ENCODE measurements at regions not wholly inside any gene's neighbourhood (a gene's known extent, or its start where the extent isn't known, plus 50 kb on each side); places are given as distances from the start of the nearest gene placed in this dataset.

GRCh38 chr15:62599791-62600777 is 435.0 kb upstream of the C2CD4B start:
- Histone ChIP-seq H3K4me3 (no peak overlapping the region), H3K36me3 (no peaks in the 10 kb centered on the region), H3K27me3 (replicated peaks in 1 of 7) (no peaks in the 10 kb centered on the region), H3K9me3 (no peaks in the 10 kb centered on the region), H3K27ac (no peak overlapping the region), H3K4me1 (no peaks in the 10 kb centered on the region)
- intact Hi-C loops (cut with DNase I; ENCODE audit: low total_unique reads), result no loop called here
- DNase-seq, result no peak
- 58 to 78% (median 66%) methylated on average over 13 of the region's 13 CpGs for WGBS, 5 donors
- no peak for TF ChIP-seq POLR2AphosphoS5 (IDR thresholded peaks at IDR 0.05)

DNA sequence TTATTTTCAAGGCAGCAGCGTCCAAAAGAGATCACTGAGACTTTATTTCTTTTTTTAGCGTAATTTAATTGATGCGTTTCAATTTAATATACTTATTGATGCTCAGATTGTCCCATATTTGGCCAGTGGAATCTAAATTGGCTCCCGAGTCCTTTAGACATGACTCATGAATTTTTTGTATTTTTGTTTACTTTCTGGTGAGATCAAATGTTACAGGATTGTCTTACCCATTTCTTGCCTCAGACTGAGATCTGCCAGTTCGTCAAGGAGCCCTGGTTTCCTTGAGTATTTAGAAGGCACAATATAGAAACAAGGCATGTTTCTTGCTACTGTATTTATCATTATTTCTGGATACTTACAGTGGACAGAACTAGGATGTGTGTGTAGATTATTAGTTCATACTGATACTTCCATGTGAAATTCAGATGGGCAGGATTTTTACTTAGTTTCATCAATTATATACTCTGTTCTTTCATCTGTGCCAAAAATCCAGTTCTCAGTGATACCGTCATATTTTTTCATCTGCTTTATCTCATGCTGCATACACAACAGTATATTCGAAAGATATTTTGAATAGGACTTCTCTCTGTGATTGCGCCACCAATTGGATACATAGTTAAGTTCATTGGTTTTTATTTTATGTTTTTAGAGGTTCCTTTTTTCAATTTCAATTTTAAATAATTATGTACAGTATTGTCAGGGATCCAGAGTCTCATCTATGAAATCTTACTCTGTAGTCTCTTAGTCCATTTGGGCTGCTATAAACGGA is 436.9 kb upstream of the C2CD4B start:
- 90 to 96% (median 92%) methylated on average over 9 of the region's 9 CpGs for WGBS, 5 donors
- Histone ChIP-seq H3K9me3 (no peaks in the 10 kb centered on the region), H3K4me1 (no peaks in the 10 kb centered on the region), H3K27ac (no peak overlapping the region), H3K27me3 (replicated peaks in 1 of 7) (no peaks in the 10 kb centered on the region), H3K4me3 (no peak overlapping the region), H3K36me3 (no peaks in the 10 kb centered on the region)
- TF ChIP-seq POLR2AphosphoS5 (IDR thresholded peaks at IDR 0.05), result no peak
- TF ChIP-seq, protein P1, sequence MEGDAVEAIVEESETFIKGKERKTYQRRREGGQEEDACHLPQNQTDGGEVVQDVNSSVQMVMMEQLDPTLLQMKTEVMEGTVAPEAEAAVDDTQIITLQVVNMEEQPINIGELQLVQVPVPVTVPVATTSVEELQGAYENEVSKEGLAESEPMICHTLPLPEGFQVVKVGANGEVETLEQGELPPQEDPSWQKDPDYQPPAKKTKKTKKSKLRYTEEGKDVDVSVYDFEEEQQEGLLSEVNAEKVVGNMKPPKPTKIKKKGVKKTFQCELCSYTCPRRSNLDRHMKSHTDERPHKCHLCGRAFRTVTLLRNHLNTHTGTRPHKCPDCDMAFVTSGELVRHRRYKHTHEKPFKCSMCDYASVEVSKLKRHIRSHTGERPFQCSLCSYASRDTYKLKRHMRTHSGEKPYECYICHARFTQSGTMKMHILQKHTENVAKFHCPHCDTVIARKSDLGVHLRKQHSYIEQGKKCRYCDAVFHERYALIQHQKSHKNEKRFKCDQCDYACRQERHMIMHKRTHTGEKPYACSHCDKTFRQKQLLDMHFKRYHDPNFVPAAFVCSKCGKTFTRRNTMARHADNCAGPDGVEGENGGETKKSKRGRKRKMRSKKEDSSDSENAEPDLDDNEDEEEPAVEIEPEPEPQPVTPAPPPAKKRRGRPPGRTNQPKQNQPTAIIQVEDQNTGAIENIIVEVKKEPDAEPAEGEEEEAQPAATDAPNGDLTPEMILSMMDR (IDR thresholded peaks at IDR 0.05 in 8 of 11, conservative IDR thresholded peaks at IDR 0.05 in 3 of 11), result no peak
- no peak for TF ChIP-seq POLR2A (IDR thresholded peaks at IDR 0.05)
- intact Hi-C loops (cut with DNase I; ENCODE audit: low total_unique reads), result no loop called here
- no peak for DNase-seq

DNA sequence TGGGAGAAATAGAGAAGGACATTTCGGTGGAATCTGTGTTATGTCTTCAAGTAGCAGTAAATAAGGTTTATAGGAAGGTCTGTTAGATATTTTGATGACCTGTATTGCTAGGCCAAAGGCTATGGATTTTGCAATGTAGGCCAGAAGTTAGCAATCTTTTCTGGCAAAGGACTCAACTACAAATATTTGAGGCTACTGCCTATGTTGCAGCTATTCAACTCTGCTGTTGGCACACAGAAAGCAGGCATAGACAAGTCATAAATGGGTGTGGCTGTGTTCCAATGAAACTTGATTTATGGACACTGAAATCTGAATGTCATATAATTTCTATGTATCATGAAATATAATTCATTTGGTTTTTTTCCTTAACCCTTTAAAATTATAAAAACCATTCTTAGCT is 438.7 kb upstream of the C2CD4B start:
- Histone ChIP-seq H3K9me3 (no peaks in the 10 kb centered on the region), H3K27ac (no peak overlapping the region), H3K4me1 (no peaks in the 10 kb centered on the region), H3K36me3 (no peaks in the 10 kb centered on the region), H3K27me3 (replicated peaks in 1 of 7) (no peaks in the 10 kb centered on the region), H3K4me3 (no peak overlapping the region)
- no peak for DNase-seq
- TF ChIP-seq POLR2AphosphoS5 (IDR thresholded peaks at IDR 0.05), result no peak
- 70 to 94% (median 88%) methylated on average over 1 of the region's 1 CpG for WGBS, 5 donors
- intact Hi-C loops (cut with DNase I; ENCODE audit: low total_unique reads), result no loop called here

GRCh38 chr15:62605282-62605681 is 437.3 kb upstream of the TPM1 start:
- H3K4me1 ChIP-seq, result no peaks in the 10 kb centered on the region
- no peaks in the 10 kb centered on the region for H3K36me3 ChIP-seq
- no peak for DNase-seq
- H3K27ac ChIP-seq, result no peak overlapping the region
- H3K4me3 ChIP-seq, result no peak overlapping the region
- 88 to 96% (median 94%) methylated on average over 7 of the region's 7 CpGs for WGBS, 5 donors
- TF ChIP-seq POLR2A (IDR thresholded peaks at IDR 0.05), result no peak
- TF ChIP-seq POLR2AphosphoS5 (IDR thresholded peaks at IDR 0.05), result no peak
- TF ChIP-seq, protein P1 (IDR thresholded peaks at IDR 0.05 in 8 of 11, conservative IDR thresholded peaks at IDR 0.05 in 3 of 11), result no peak
- H3K27me3 ChIP-seq (replicated peaks in 1 of 7), result no peaks in the 10 kb centered on the region
- intact Hi-C loops (cut with DNase I; ENCODE audit: low total_unique reads), result no loop called here
- no peaks in the 10 kb centered on the region for H3K9me3 ChIP-seq
